ENCODE measurements at regions not wholly inside any gene's neighbourhood (a gene's known extent, or its start where the extent isn't known, plus 50 kb on each side); places are given as distances from the start of the nearest gene placed in this dataset.

DNA sequence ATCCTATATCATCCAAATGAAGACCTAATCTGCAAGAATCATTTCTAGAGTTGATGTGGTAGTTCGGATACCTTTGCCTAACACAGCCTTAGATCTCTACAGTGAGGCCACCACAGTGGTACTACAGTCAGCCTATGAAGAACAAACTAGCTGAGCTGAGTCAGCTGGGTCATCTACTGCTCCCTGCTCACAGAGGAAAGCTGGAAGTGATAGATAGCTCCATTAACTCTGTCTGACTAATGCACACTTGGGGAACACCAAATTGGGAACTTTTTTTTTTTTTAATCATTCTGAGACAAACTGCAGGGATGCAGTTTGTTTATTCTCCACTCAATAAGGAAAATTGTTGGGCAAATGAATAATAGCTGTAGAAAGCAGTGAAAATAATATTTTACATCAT is 1160.6 kb downstream of the PCDH9 start:
- no peak for DNase-seq

DNA sequence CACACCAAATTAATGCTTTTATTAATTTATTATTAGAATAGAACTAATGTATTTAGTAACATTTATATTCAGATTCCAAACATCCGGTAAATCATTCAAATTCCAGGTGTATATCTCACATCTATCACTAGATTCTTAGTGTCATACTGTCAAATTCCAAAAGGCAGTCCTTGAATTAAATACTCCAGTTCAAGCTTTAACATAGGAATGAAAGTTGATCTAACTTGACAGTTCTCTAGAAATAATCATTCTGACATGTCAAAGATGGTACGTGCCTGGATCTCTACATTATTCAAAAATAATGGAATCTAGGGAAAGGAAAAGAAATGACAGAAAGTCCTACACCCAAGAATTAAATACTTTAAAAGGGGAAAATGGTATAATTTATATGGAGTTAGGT is 1161.5 kb downstream of the PCDH9 start:
- no peak for DNase-seq

- no peak for DNase-seq
Measured at GRCh38 chr13:66048888-66049287, 1181.2 kb downstream of the PCDH9 start.

DNA sequence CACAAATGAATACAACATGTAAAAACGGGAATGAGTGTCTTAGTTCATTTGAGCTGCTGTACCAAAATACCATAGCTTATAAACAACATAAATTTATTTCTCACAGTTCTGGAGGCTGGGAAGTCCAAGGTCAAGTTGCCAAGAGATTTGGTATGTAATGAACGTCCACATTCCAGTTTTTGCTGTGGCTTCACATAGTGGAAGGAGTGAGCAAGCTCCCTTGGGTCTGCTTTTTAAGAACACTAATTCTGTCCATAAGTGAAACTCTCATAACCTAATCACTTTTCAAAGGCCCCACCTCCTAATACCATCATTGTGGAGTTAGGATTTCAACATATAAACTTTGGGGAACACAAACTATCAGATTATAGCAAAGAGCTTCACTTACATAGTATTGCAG is 1189.6 kb downstream of the PCDH9 start:
- no peak for DNase-seq

DNA sequence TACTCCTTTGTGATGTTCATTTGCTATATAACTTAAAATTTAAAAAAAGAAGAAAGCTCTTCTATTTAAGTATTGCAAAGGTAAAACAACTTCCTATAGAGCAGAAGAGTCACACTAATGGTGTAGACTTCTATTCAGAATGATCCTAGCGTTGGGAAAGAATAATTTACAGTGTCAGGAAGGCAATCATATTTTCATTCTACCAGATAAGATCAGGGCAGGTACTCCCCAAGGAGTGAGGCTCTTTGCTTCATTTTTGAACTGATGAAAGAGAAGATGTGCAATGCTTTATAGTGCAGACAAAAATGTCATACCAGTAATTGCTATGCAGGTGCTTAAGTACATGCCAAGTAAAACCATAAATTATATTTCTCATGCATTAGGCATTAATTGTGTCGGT is 1193.0 kb downstream of the PCDH9 start:
- no peak for DNase-seq

- no peak for DNase-seq
Measured at GRCh38 chr13:66036636-66037035, 1193.5 kb downstream of the PCDH9 start.

GRCh38 chr13:66036024-66036614 is 1194.0 kb downstream of the PCDH9 start:
- no peak for DNase-seq

DNA sequence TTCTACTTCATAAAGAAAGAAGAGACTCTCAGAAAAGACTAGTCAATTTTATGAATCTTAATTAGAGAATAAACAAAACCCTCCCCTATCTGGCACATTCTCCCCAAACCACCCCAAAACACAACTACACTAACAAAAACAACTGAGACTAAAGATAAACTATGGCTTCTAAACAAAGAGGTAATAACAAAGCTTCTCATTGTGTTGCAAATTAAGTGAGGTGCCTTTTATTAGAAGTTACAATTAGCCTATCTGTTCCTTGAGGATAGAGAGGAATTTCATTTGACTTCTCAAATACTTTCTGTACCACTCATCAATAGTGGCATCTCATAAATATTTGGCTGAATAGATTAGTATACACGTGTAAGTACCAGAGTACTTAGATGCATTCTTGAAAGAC is 1196.2 kb downstream of the PCDH9 start:
- no peak for DNase-seq

GRCh38 chr13:66021846-66022245 is 1208.3 kb downstream of the PCDH9 start:
- no peak for DNase-seq

- no peak for DNase-seq
Measured at GRCh38 chr13:66014771-66015170, 1215.4 kb downstream of the PCDH9 start.

GRCh38 chr13:66009241-66009640 is 1220.9 kb downstream of the PCDH9 start:
- DNase-seq = no peak

GRCh38 chr13:66003558-66003957 is 1226.6 kb downstream of the PCDH9 start:
- no peak for DNase-seq

- no peak for DNase-seq
Measured at GRCh38 chr13:66001140-66001539, 1229.0 kb downstream of the PCDH9 start.

DNA sequence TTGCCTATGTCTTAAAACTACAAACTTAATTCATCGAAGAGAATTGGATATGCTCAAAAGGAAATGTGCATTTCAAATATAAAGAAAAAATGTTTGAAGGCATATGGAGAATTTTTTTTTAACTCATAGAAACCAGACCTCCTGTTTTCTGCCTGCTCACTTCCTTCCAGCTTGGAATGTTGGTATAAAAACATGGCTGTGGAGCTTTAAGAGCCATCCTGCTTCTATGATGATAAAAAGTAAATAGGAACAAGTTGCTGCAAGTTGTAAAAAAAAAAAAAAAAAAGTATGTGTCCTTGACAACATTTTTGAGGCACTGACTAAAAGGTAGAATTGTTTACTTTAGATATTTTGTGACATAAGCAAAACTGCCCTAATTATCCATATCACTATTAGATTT is 1230.7 kb downstream of the PCDH9 start:
- no peak for DNase-seq

GRCh38 chr13:65990684-65991083 is 1239.5 kb downstream of the PCDH9 start:
- DNase-seq = no peak

DNA sequence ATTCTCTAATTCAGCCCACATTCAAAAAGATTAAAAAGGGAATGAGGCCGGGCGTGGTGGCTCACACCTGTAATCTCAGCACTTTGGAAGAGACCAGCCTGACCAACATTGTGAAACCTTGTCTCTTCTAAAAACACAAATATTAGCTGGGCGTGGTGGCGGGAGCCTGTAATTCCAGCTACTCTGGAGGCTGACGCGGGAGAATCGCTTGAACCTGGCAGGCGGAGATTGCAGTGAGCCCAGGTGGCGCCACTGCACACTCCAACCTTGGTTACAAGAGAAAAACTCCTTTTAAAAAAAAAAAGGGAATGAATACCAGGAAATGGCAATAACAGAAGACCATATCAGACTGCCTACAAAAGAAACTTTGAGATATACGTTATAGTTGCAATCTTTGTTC is 1244.5 kb downstream of the PCDH9 start:
- DNase-seq = no peak

GRCh38 chr13:65977525-65977924 is 1252.6 kb downstream of the PCDH9 start:
- DNase-seq = no peak

DNA sequence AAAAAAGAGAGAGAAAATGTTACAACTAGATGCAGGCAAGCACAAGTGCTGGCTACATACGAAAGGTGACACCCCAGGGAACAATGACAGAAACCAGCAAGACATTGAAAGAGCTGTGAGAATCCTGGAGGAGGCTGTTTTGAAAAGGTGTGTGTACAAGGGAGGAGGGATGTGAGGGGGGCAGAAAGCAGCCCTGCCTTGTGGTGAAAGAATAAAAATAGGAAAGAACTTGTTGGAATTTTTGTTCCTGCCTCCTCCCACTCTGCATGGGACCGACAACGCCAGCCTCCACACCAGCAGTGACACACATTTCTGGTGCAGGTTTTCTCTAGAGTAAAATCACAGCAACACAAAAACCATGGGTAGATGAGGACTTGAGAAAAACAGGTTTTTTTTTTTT is 1258.6 kb downstream of the PCDH9 start:
- DNase-seq = no peak

- no peak for DNase-seq
Measured at GRCh38 chr13:65966991-65967451, 1263.1 kb downstream of the PCDH9 start.

DNA sequence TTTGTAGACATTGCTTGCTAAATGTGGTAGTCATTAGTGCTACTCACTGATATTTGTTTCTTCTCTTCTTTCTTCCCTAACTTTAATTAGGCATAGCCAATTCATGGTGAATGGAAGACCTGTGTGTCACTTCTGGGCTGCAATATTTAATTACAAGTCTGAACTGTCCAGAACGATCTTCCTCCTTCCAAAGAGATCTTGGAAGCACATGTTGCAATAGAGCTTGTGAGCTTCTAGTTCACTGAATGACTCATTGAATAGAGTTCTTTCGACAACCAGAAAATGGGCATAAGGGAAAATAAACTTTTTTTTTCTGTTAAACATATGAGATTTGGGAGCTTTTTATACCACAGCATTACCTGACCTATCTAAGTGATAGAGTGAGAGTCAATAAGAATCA is 1264.6 kb downstream of the PCDH9 start:
- DNase-seq = no peak

GRCh38 chr13:65964672-65965071 is 1265.5 kb downstream of the PCDH9 start:
- DNase-seq = no peak

DNA sequence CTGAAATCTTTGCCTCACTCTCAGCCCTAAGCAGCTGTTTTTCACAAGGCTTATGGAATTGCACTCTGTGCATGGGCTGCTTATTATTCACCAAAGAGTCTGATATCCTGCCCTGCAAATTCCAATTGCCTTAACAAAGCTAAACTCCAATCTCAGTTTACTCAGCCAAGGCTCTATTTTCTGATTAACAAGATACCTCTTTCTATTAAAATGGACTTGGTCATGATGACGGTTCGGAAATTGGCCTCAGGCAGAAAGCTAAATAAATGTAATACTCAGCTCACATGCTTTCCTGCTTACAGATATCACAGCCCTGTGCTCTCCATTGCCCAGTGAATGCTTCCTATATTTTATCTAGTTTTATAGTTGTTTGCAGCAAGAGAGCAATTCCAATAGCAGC is 1270.8 kb downstream of the PCDH9 start:
- DNase-seq = no peak

DNA sequence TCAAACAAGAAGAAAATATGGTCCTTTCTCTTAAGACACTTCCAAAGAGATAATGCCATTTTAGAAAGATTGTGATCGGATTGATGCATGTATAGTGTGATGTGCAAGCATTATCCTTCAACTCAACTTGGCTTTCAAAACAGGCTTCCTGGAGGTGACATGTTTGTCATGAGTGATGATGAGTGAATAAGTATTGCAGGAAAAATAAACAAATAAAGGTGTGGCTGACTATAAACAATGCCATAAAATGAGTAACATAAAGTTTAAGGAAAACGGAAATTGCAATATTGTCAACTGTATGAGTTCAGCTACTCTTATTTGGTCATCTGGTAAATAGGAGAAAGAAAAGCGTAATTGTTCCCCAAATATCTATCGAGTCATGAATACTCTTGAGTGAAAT is 1283.7 kb downstream of the PCDH9 start:
- DNase-seq = no peak

GRCh38 chr13:65943708-65944107 is 1286.4 kb downstream of the PCDH9 start:
- no peak for DNase-seq

DNA sequence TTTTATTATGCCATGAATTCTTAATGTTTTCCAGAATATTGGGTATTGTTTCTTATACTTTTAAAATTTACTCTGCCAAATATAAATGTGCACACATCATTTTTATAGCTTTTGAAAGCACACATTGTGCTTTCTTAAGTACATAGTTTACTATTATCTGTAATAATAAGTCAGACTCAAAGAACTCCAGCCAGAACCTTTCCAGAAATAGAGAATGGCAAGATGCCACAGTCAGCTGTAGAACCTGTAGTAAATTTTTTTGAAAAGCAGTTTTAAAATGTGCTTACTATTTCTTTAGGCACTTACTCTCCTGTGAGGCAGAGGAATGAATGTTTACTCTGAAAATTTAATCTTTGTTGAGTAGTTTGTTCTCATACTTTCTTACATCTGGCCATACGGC is 1287.1 kb downstream of the PCDH9 start:
- DNase-seq = no peak

- DNase-seq = no peak
Measured at GRCh38 chr13:65940720-65941119, 1289.4 kb downstream of the PCDH9 start.
